ENCODE measurements at regions not wholly inside any gene's neighbourhood (a gene's known extent, or its start where the extent isn't known, plus 50 kb on each side); places are given as distances from the start of the nearest gene placed in this dataset.

- TF ChIP-seq ZNF532 (CRISPR knock-in tag; IDR thresholded peaks at IDR 0.05; ENCODE audit: borderline replicate concordance) = no peak
Observed at GRCh38 chr17:79515110-79515509, 95.7 kb downstream of the RBFOX3 start (continued).

- ATAC-seq (no peak), DNase-seq (ENCODE audit: low spot score) (no peak)
- no peak overlapping the region for H3K27ac Mint-ChIP-seq
- POLR2A ChIA-PET = no interaction called here
- peaks cover 6% of the 10 kb centered on the region for H3K9me3 Mint-ChIP-seq
- H3K4me3 Mint-ChIP-seq = no peak overlapping the region
- TF ChIP-seq USF1 (CRISPR knock-in tag; IDR thresholded peaks at IDR 0.05) (peak; percentile 63; the same call in 1 of the 2 replicates), ZNF396 (CRISPR knock-in tag; IDR thresholded peaks at IDR 0.05; ENCODE audit: borderline replicate concordance) (no peak), MAX (CRISPR knock-in tag; IDR thresholded peaks at IDR 0.05) (no peak), KAT7 (CRISPR knock-in tag; IDR thresholded peaks at IDR 0.05; ENCODE audit: borderline replicate concordance) (no peak), JAZF1 (CRISPR knock-in tag; IDR thresholded peaks at IDR 0.05) (no peak), USF2 (CRISPR knock-in tag; IDR thresholded peaks at IDR 0.05) (peak; percentile 83)
- CTCF ChIA-PET = no interaction called here
- H3K4me1 Mint-ChIP-seq = peaks cover 12% of the 10 kb centered on the region
- H3K36me3 Mint-ChIP-seq = no peaks in the 10 kb centered on the region
- H3K27me3 Mint-ChIP-seq (ENCODE audit: low read depth) = peaks cover 4% of the 10 kb centered on the region; the same call in 1 of the 2 replicates
Observed at GRCh38 chr17:79513820-79514535, 96.9 kb downstream of the RBFOX3 start.

- TF ChIP-seq ATF1 (CRISPR knock-in tag; IDR thresholded peaks at IDR 0.05) (no peak), FOXP1 (CRISPR knock-in tag; IDR thresholded peaks at IDR 0.05; ENCODE audit: borderline replicate concordance) (no peak), ZNF219 (CRISPR knock-in tag; IDR thresholded peaks at IDR 0.05; ENCODE audit: borderline replicate concordance) (no peak), CREM (CRISPR knock-in tag; IDR thresholded peaks at IDR 0.05) (no peak), ZNF423 (CRISPR knock-in tag; IDR thresholded peaks at IDR 0.05) (no peak), ZSCAN18 (CRISPR knock-in tag; IDR thresholded peaks at IDR 0.05) (no peak), TP53 (CRISPR knock-in tag; IDR thresholded peaks at IDR 0.05) (no peak), FOXK1 (CRISPR knock-in tag; IDR thresholded peaks at IDR 0.05) (no peak), ZBTB21 (CRISPR knock-in tag; IDR thresholded peaks at IDR 0.05; ENCODE audit: borderline replicate concordance) (no peak), CTCF (IDR thresholded peaks at IDR 0.05) (no peak), ZMAT4 (CRISPR knock-in tag; IDR thresholded peaks at IDR 0.05) (no peak), ATF3 (CRISPR knock-in tag; conservative IDR thresholded peaks at IDR 0.05) (no peak), SP1 (CRISPR knock-in tag; conservative IDR thresholded peaks at IDR 0.05) (no peak), ZNF263 (CRISPR knock-in tag; IDR thresholded peaks at IDR 0.05; ENCODE audit: low read depth) (no peak), TEAD1 (CRISPR knock-in tag; IDR thresholded peaks at IDR 0.05) (no peak)
- no peaks in the 10 kb centered on the region for H3K36me3 Mint-ChIP-seq
- no peak for DNase-seq (ENCODE audit: low spot score)
- H3K4me1 Mint-ChIP-seq = peaks cover 12% of the 10 kb centered on the region
- H3K27me3 Mint-ChIP-seq (ENCODE audit: low read depth) = peaks cover 4% of the 10 kb centered on the region; the same call in 1 of the 2 replicates
- H3K27ac Mint-ChIP-seq = no peak overlapping the region
- H3K4me3 Mint-ChIP-seq = no peak overlapping the region
- ATAC-seq = no peak
- ChIA-PET CTCF (no interaction called here), POLR2A (no interaction called here)
- peaks cover 6% of the 10 kb centered on the region for H3K9me3 Mint-ChIP-seq
Observed at GRCh38 chr17:79513206-79513605, 97.6 kb downstream of the RBFOX3 start.

Data from WTC11 (cell line).